NCI-H2227 treated with DMSO at 0.1 percent for 48 hours (cell line): ENCODE measurements at regions not wholly inside any gene's neighbourhood (a gene's known extent, or its start where the extent isn't known, plus 50 kb on each side); places are given as distances from the start of the nearest gene placed in this dataset.
"Not testable (repeated sequence)": the region's sequence is repeated elsewhere in the genome, so short reads cannot be mapped to it uniquely, and the experiment has no call there.

Source experiments
- DNase-seq: peaks from one replicate; lab custom pipeline; 2025; lab: John Stamatoyannopoulos, UW

GRCh38 chr9:31325778-31326177 is 1058.7 kb upstream of the ACO1 start:
- DNase-seq: no peak

GRCh38 chr9:31326883-31327282 is 1057.6 kb upstream of the ACO1 start:
- not testable (repeated sequence) for DNase-seq

GRCh38 chr9:31334837-31335528 is 1049.5 kb upstream of the ACO1 start:
- DNase-seq: no peak

DNA sequence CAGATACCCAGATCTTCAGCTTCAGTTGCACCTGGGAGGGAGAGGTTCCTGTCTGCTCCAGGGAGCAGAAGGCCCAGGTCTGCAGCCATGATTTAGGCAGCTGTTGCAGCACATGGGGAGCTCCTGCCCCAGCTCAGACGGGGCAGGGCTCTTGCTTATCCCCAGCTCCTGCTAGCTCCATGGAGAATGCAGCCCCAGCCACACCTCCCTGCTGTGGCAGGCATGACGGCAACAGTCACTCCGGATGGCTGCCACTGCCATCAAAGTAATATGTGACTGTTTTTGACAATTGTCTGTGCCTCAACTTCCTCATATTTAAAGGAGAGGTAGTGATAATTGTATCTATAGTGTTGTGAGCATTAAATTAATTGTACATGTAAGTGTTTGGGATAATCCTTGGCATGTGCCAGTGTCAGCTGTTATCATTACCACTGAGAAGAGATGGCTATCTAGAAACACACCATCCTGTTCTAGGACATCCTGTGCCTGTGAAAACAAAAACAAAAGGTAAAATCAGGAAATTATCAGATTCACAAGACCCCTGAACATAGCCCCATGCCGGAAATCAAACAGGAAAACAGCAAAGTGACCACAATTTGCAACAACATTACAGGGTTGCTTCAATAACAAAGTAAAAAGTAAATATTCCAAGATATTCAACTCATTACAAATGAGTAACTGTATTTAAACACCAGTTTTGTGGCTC is 1048.8 kb upstream of the ACO1 start:
- DNase-seq: no peak

DNA sequence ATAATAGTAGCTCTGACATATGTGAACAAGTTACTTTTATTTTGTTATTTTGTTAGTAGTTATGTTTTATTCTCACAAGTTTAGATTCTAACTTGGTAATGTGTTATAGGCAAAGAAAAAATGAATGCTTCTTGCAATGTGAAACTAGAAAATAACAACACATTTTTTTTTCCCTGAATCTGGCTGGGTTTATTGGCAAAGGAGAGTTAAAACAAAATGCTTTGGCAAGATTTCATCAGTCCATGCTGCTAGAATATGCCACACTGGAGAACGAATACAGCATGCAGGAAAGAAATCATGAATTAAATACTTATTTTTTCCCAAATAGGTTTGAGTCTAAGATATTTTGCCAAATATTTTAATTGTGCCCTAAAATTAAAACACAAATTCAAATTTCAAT is 1048.1 kb upstream of the ACO1 start:
- no peak for DNase-seq

GRCh38 chr9:31336841-31337240 is 1047.6 kb upstream of the ACO1 start:
- no peak for DNase-seq

DNA sequence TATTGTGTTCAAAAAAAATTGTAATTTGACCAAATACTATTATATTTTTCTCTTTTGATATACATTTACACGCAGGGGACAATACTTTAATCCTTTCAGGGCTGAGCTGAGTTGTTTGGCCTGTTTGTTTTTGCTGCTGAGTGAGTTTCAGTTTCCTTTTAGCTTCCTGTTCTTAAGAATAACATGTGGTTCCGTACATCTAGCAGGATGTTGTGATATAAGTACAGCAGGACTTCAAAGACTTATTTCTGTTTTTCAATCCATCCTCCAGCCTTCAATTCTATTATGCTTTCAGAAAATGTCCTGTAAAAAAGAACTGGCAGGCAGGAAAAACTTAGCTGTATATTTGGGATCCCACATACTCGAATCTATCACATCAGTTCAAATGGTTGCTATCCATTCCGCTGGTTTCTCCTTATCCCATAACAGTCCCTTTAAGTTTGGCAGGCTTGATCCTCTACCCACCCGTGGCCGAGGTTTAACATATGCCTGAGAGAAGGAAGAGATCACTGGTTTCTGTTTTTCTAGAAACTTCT is 1037.3 kb upstream of the ACO1 start:
- DNase-seq: no peak

- DNase-seq: no peak
These were observed 1029.1 kb upstream of the ACO1 start for GRCh38 chr9:31355159-31355882.

DNA sequence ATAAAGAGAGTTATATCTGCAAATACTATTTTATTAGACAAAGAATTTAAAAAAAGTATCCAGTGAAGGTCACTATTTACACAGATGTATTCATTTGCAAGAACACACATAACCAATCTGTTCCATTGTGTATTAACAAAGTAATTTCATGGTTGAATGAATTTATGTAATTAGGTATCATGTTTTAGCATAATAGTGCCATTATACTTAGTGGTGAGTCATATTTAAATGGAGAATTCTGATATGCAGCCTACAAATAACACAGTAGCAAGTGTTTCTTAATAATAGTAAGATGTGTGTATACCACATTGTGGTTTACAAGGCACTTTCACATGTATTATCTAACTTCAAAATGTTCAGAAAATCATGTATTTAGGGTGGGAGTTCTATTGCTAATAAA is 1028.5 kb upstream of the ACO1 start:
- DNase-seq: no peak

DNA sequence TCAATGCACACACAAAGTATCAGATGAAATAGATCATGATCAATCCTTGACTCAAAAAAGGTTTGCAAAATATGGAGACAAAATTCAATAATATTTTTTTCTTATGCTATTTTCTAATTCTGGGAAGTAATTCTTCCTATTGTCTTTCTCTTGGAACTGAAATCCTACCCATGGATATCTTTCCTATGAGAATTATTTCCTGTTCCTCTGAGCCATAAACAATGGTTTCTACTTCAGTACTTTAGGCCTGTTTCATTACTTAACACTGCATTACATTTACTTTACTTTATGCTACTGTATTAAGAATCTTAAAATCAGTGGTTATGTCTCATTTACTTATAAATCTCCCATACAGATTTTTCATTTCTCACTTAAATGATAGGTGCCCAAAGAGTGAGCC is 1025.4 kb upstream of the ACO1 start:
- no peak for DNase-seq

GRCh38 chr9:31364171-31364570 is 1020.3 kb upstream of the ACO1 start:
- DNase-seq: no peak

GRCh38 chr9:31372799-31373587 is 1011.5 kb upstream of the ACO1 start:
- no peak for DNase-seq

DNA sequence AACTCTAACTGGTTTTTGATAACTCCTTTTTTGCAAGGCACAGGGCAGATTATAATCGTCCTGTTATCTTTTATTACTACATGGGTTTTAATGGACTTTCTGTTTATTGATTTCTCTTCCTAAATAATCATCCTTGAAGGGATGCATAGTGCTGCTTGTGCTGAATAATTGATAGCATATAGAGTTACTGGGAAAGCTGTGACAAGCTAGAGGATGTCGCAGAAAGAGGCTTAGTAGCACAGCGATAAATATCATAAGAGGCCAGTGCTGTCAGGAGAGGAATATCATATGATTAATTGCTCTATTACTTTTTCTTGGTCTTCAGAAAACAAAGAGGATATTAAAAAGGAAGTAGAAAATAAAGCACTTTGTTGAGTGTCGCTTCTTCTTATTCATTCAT is 1007.1 kb upstream of the ACO1 start:
- DNase-seq: no peak

- DNase-seq: no peak
These were observed 995.8 kb upstream of the ACO1 start for GRCh38 chr9:31388660-31389059.

DNA sequence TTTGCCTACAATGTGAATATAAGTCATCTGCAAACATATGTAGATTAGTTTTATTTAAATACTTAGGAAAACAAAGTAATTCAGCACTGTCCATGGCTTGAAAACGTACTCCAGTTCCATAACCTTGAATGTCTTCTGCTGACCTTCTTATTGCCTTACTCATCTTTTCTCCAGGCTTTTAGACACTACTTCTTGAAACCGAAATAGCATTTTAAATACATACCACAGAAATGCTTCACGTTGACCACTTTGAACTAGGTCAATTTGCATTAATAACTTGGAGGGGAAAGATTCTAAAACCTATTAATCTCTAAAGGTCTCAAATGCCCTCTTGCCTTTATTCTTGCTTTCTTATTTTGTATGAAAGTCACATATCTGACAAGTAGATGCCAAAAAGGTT is 995.4 kb upstream of the ACO1 start:
- DNase-seq: no peak

DNA sequence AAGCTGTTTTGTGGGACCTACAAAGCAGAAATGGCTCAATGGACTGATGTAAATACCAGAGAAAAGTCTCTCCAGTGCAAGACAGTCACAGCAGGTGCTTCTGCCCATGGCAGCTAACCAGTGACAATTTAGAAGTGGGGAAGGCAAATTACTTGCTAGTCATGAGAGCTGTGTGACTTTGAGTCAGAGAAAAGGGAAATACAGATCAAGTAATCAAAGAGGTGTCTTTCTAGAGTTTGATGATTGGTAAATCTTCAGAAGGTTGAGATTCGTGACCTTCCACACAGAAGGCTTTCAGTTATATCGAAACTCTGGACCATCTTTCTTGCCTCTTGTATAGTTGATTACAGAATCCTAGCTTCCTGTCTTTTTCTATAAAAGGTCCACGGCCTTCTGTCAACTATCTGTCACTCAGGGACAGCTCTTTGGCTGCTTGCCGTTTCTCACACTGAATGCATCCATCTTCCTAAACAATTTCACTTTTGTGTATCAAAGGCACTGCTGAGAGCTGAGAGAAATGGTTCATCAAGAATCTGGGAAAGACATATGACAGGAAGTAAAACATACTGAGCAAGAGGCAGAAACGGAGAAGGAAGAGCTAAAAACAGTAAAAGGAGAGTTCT is 993.9 kb upstream of the ACO1 start:
- DNase-seq: no peak

GRCh38 chr9:31393240-31393639 is 991.2 kb upstream of the ACO1 start:
- DNase-seq: no peak

DNA sequence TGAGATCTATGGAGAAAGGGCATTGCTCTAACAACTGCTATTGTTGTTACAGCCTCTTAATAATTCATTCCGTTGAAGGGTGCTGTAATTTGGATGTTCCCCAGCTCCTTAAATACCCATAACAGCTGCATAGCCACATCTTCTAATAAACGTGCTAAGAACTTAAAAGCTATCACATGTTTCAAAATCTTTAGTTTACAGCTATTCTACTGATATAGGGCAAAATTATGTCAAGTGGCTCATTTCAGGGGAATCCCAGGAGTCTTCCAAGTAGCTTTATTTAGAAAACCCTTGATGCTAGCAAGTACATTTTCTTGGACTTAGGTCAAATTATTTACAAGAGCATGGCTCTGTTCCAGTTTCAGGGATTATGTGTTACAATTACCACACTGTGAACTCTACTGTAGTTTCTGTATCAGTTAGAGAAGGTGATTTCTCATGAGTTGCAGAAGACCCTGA is 990.4 kb upstream of the ACO1 start:
- peak; percentile 91 for DNase-seq

- no peak for DNase-seq
These were observed 972.4 kb upstream of the ACO1 start for GRCh38 chr9:31412081-31412480.

DNA sequence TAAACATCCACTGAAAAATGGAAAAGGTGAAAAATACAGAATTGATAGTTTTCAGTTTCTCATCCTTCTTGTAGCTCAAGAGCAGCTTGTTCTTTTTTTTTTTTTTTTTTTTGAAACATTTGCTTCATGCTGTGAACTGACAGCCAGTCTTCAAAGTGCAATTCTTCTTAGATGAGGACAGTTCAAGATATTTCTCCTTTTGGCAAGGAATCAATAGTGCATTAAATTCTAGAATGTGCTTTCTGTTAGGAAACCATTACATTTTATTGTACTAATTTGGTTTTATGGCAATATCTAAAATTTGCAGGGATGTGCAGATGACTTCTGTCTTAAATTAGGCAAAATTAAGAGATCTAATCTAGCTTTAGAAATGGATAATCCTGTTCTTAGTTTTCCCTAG is 969.3 kb upstream of the ACO1 start:
- no peak for DNase-seq

GRCh38 chr9:31418419-31418818 is 966.0 kb upstream of the ACO1 start:
- DNase-seq: no peak
